Ishikawa (cell line): ENCODE measurements at regions not wholly inside any gene's neighbourhood (a gene's known extent, or its start where the extent isn't known, plus 50 kb on each side); places are given as distances from the start of the nearest gene placed in this dataset.

Experiments
- CEBPB ChIP-seq: IDR thresholded peaks from 2 replicates; pipeline ENCODE4 v1.6.1; 2012
- CREB1 ChIP-seq: IDR thresholded peaks from 2 replicates; pipeline ENCODE4 v1.6.1; 2012; ENCODE audit warnings: low read depth
- EGR1 ChIP-seq: IDR thresholded peaks from 2 replicates; pipeline ENCODE4 v1.6.1; 2012
- FOXM1 ChIP-seq: IDR thresholded peaks from 2 replicates; pipeline ENCODE4 v1.6.1; 2012; ENCODE audit warnings: low read depth, borderline replicate concordance
- NFIC ChIP-seq: IDR thresholded peaks from 2 replicates; pipeline ENCODE4 v1.6.1; 2012
- RAD21 ChIP-seq: IDR thresholded peaks from 2 replicates; pipeline ENCODE4 v1.6.1; 2012; ENCODE audit warnings: low read depth
- REST ChIP-seq: IDR thresholded peaks from 2 replicates; pipeline ENCODE4 v1.6.1; 2012; ENCODE audit warnings: low read depth, mild to moderate bottlenecking
- TAF1 ChIP-seq: IDR thresholded peaks from 2 replicates; pipeline ENCODE4 v1.6.1; 2012; ENCODE audit warnings: low read depth, mild to moderate bottlenecking
- TEAD4 ChIP-seq: IDR thresholded peaks from 2 replicates; pipeline ENCODE4 v1.6.1; 2012
- YY1 ChIP-seq: IDR thresholded peaks from 2 replicates; pipeline ENCODE4 v1.6.1; 2012; ENCODE audit warnings: low read depth
- TF ChIP-seq, protein P1 (sequence below): IDR thresholded peaks from 2 replicates; pipeline ENCODE4 v1.6.1; 2012

DNA sequence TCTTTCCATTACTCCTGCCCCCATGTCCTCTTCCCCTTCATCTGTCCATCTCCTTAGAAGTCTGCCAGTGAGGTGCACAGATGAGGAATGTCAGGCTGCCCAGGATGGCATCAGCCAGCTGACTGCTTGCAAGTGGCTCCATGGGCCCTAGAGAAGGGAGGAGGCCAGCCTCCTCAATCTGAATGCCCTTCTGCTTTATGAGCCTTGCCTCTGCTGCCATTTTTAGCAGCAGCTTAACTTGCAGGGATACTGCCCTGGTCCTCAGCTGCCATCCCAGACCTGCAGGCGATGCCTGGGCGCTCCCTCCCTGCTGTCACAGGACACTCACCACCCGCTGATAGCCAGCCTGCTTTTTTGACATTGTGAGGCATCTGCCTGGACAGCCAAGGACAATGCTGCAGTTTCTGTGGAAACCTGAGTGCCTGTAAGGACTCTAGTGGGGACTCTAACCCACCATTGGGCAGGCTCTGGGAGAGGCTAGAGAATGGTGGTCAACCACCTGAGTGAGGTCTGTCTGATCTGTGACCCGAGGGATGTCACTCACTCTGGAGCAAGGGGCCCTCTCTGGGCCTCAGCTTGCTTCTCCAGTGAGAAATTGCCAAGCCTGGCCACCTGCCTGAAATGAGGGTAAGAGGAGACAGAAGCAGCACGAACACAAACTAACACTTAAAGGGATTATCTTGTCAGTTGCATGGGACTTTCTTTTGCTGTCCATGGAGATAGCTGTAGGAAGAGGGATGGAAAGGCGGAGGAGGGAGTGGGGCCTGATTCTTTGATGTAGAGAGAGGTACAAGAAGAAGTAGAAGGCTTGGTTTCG lies 185.0 kb downstream of the MIS18A start:
- TF ChIP-seq CEBPB (no peak), FOXM1 (no peak), CREB1 (no peak), TAF1 (no peak), REST (no peak), YY1 (no peak), EGR1 (no peak), RAD21 (no peak), TEAD4 (no peak), NFIC (no peak)
- TF ChIP-seq, protein P1, sequence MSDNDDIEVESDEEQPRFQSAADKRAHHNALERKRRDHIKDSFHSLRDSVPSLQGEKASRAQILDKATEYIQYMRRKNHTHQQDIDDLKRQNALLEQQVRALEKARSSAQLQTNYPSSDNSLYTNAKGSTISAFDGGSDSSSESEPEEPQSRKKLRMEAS: no peak
